AG04450 (cell line): ENCODE measurements at regions not wholly inside any gene's neighbourhood (a gene's known extent, or its start where the extent isn't known, plus 50 kb on each side); places are given as distances from the start of the nearest gene placed in this dataset.

ENCODE experiments used
- CTCF ChIA-PET: fragments of 300-600, 350-600 bp; formaldehyde crosslinking; extraction: SDS; loops from one replicate; lab custom pipeline; 2022; ENCODE audit warnings: antibody characterized with exemption, inconsistent platforms; lab: Charles Lee
- POLR2A ChIA-PET: fragments of 350-600 bp; formaldehyde crosslinking; extraction: SDS; loops from one replicate; lab custom pipeline; 2021; ENCODE audit warnings: antibody characterized with exemption, inconsistent platforms; lab: Yijun Ruan, JAX
- DNase-seq: peaks from one replicate; pipeline ENCODE4 v3.0.0-alpha.2; 2011; ENCODE audit warnings: low read depth, low spot score
- H3K27ac ChIP-seq: one replicate; pipeline ENCODE4 v1.5.1; 2012; ENCODE audit warnings: low read depth, low read length, control low read depth
- H3K27me3 ChIP-seq: one replicate; pipeline ENCODE4 v1.6.0; 2012; ENCODE audit warnings: low read length; ENCODE audit not compliant: control insufficient read depth, insufficient read depth
- H3K4me3 ChIP-seq: 2 replicates; pipeline ENCODE4 v1.5.1; 2011; ENCODE audit warnings: mild to moderate bottlenecking, low read depth, low read length, control low read depth
- H3K9me3 ChIP-seq: 2 replicates; pipeline ENCODE4 v1.5.1; 2012; ENCODE audit warnings: low read length; ENCODE audit not compliant: control insufficient read depth, insufficient read depth
- TF ChIP-seq, protein P1 (sequence below): IDR thresholded peaks from 2 replicates; pipeline ENCODE4 v1.5.1; 2011; ENCODE audit warnings: low read depth, low read length, control low read depth, inconsistent platforms

GRCh38 chr3:23077126-23077525 lies 126.0 kb upstream of the UBE2E2 start:
- H3K27me3 ChIP-seq = peaks cover 3% of the 10 kb centered on the region
- no peak overlapping the region for H3K27ac ChIP-seq
- H3K4me3 ChIP-seq = no peak overlapping the region
- ChIA-PET POLR2A (no interaction called here), CTCF (no interaction called here)
- H3K9me3 ChIP-seq = no peaks in the 10 kb centered on the region
- TF ChIP-seq, protein P1, sequence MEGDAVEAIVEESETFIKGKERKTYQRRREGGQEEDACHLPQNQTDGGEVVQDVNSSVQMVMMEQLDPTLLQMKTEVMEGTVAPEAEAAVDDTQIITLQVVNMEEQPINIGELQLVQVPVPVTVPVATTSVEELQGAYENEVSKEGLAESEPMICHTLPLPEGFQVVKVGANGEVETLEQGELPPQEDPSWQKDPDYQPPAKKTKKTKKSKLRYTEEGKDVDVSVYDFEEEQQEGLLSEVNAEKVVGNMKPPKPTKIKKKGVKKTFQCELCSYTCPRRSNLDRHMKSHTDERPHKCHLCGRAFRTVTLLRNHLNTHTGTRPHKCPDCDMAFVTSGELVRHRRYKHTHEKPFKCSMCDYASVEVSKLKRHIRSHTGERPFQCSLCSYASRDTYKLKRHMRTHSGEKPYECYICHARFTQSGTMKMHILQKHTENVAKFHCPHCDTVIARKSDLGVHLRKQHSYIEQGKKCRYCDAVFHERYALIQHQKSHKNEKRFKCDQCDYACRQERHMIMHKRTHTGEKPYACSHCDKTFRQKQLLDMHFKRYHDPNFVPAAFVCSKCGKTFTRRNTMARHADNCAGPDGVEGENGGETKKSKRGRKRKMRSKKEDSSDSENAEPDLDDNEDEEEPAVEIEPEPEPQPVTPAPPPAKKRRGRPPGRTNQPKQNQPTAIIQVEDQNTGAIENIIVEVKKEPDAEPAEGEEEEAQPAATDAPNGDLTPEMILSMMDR = no peak
- no peak for DNase-seq

GRCh38 chr3:23078735-23079134 lies 124.4 kb upstream of the UBE2E2 start:
- TF ChIP-seq, protein P1 = no peak
- H3K4me3 ChIP-seq = no peak overlapping the region
- no peaks in the 10 kb centered on the region for H3K9me3 ChIP-seq
- CTCF ChIA-PET = no interaction called here
- H3K27ac ChIP-seq = no peak overlapping the region
- DNase-seq = no peak
- peaks cover 3% of the 10 kb centered on the region for H3K27me3 ChIP-seq
- POLR2A ChIA-PET = no interaction called here

DNA sequence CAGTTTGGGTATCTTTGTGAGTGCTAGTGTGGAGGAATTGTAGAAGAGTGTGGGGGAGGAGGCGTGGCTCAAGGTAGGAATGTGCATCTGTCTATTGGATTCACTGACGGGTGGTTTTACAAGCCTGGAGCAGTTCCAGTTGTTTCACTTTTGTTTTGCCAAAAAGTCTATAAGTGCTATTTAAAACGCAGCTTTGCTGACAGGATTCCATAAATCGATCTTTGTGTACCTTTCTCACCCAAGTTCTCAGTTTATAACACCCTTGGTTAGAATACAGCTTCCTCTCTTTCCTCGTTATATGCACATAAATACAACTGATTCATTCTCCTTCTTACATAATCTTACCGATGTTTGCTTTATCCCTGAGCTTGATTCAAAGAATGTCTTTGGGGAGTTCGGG lies 123.2 kb upstream of the UBE2E2 start:
- peaks cover 3% of the 10 kb centered on the region for H3K27me3 ChIP-seq
- no peak overlapping the region for H3K27ac ChIP-seq
- TF ChIP-seq, protein P1 = no peak
- DNase-seq = no peak
- no peaks in the 10 kb centered on the region for H3K9me3 ChIP-seq
- H3K4me3 ChIP-seq = no peak overlapping the region
- POLR2A ChIA-PET = no interaction called here
- CTCF ChIA-PET = no interaction called here

- no peaks in the 10 kb centered on the region for H3K9me3 ChIP-seq
- no peak overlapping the region for H3K27ac ChIP-seq
- H3K27me3 ChIP-seq = peaks cover 3% of the 10 kb centered on the region
- no peak overlapping the region for H3K4me3 ChIP-seq
- no peak for DNase-seq
- TF ChIP-seq, protein P1 = no peak
- CTCF ChIA-PET = no interaction called here
- POLR2A ChIA-PET = no interaction called here
Observed at GRCh38 chr3:23083701-23084100, 119.4 kb upstream of the UBE2E2 start.

DNA sequence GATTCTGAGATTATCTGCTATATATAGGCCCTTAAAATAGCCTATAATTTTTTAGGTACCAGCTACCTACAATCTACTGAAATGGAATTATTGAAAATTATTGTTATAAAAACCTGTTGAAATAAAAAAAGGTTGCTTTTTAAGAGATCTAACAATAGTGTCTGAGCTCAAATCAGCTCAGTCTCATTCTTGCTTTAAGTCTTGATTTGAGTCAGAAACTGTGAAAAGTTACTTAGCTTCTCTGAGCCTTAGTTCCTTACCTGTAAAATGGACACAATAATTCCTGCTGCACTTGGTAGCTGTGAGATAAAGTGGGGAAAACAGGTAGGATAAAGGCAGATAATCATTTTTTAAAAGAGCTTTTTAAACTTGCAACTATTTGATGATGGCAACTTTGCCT lies 118.8 kb upstream of the UBE2E2 start:
- Histone ChIP-seq H3K27me3 (peaks cover 2% of the 10 kb centered on the region), H3K9me3 (no peaks in the 10 kb centered on the region), H3K4me3 (no peak overlapping the region), H3K27ac (no peak overlapping the region)
- TF ChIP-seq, protein P1 = no peak
- ChIA-PET POLR2A (no interaction called here), CTCF (no interaction called here)
- DNase-seq = no peak
